ENCODE measurements at regions not wholly inside any gene's neighbourhood (a gene's known extent, or its start where the extent isn't known, plus 50 kb on each side); places are given as distances from the start of the nearest gene placed in this dataset.

- TF ChIP-seq ZNF274 (IDR thresholded peaks at IDR 0.05; ENCODE audit: borderline replicate concordance, extremely low read depth, low read length) (no peak), SP2 (IDR thresholded peaks at IDR 0.05; ENCODE audit: low read length) (no peak), EZH2 (IDR thresholded peaks at IDR 0.05; ENCODE audit: low read depth, low read length, severe bottlenecking) (no peak), CREB1 (IDR thresholded peaks at IDR 0.05) (no peak), POLR2A (IDR thresholded peaks at IDR 0.05; ENCODE audit: control extremely low read depth in 1 of 2, low read depth in 2 of 2, low read length in 2 of 2) (no peak), GABPA (IDR thresholded peaks at IDR 0.05; ENCODE audit: borderline replicate concordance, insufficient read depth, low read length) (no peak), KDM1A (IDR thresholded peaks at IDR 0.05; ENCODE audit: borderline replicate concordance, low read length) (no peak)
- TF ChIP-seq, protein P1, sequence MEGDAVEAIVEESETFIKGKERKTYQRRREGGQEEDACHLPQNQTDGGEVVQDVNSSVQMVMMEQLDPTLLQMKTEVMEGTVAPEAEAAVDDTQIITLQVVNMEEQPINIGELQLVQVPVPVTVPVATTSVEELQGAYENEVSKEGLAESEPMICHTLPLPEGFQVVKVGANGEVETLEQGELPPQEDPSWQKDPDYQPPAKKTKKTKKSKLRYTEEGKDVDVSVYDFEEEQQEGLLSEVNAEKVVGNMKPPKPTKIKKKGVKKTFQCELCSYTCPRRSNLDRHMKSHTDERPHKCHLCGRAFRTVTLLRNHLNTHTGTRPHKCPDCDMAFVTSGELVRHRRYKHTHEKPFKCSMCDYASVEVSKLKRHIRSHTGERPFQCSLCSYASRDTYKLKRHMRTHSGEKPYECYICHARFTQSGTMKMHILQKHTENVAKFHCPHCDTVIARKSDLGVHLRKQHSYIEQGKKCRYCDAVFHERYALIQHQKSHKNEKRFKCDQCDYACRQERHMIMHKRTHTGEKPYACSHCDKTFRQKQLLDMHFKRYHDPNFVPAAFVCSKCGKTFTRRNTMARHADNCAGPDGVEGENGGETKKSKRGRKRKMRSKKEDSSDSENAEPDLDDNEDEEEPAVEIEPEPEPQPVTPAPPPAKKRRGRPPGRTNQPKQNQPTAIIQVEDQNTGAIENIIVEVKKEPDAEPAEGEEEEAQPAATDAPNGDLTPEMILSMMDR (IDR thresholded peaks at IDR 0.05; ENCODE audit: control extremely low read depth in 1 of 3, insufficient read depth in 1 of 3, low read depth in 1 of 3, low read length in 3 of 3) = no peak
These were observed 186.5 kb upstream of the FSTL5 start for GRCh38 chr4:162350331-162350730.

Data from H1 (cell line).